Body of pancreas (tissue), 4 donors: ENCODE measurements at regions not wholly inside any gene's neighbourhood (a gene's known extent, or its start where the extent isn't known, plus 50 kb on each side); places are given as distances from the start of the nearest gene placed in this dataset.

Experiments used
- ATAC-seq: fragments of 150-250 bp; one replicate; pipeline ENCODE4 v1.9.1; 2016
- DNase-seq, 4 donors: peaks; one replicate each; pipeline ENCODE4 v3.0.0-alpha.2; 2019
- H3K27ac ChIP-seq, 4 donors: fragments of 200-600 bp; sonication (generic); 1 replicate in 3 of 4; 2 replicates in 1 of 4; pipeline versions ENCODE4 v1.5.1 to v1.6.1; 2016 to 2019; ENCODE audit warnings: mild to moderate bottlenecking in 1 of 4, mixed read lengths in 1 of 4, moderate library complexity in 1 of 4
- H3K27me3 ChIP-seq, 2 donors: fragments of 200-600 bp; sonication (generic); one replicate each; pipeline ENCODE4 v1.6.0; 2016; ENCODE audit warnings: mild to moderate bottlenecking in 1 of 2
- H3K36me3 ChIP-seq, 2 donors: fragments of 200-600 bp; sonication (generic); replicated peaks in 1 of 2; 2 replicates each; pipeline ENCODE4 v1.5.1; 2016; ENCODE audit warnings: low read depth in 2 of 2; ENCODE audit not compliant: insufficient read depth in 1 of 2
- H3K4me1 ChIP-seq: fragments of 200-600 bp; sonication (generic); one replicate; pipeline ENCODE4 v1.6.0; 2016
- H3K4me3 ChIP-seq, 2 donors: fragments of 200-600 bp; sonication (generic); 1 replicate in 1 of 2; 2 replicates in 1 of 2; pipeline ENCODE4 v1.5.1; 2016 to 2019
- H3K9me3 ChIP-seq, 3 donors: fragments of 200-600 bp; sonication (generic); 1 replicate in 2 of 3; 2 replicates in 1 of 3; pipeline ENCODE4 v1.5.1; 2016
- CTCF ChIP-seq, 7 experiments: fragments of 450-650 bp in 4 of 7; fragments of 200-600 bp in 3 of 7; sonication (generic) in 3 of 7; IDR thresholded peaks; one replicate each; pipeline ENCODE4 v1.5.1; 2016 to 2019; ENCODE audit warnings: antibody characterized with exemption in 7 of 7
- POLR2A ChIP-seq, 3 donors: fragments of 450-650 bp; IDR thresholded peaks; one replicate each; pipeline ENCODE4 v1.6.1; 2016; ENCODE audit warnings: antibody characterized with exemption in 3 of 3, mild to moderate bottlenecking in 2 of 3
- WGBS, 2 donors: methylation state at CpG; one replicate each; pipeline ENCODE4 v1.1.5; 2017; 5-methylcytosine and 5-hydroxymethylcytosine counted together
- intact Hi-C: fragments of 100-400 bp; cut with DNase I; formaldehyde crosslinking; loops from one replicate; pipeline ENCODE4 v1.15.1; 2023

- TF ChIP-seq POLR2A (IDR thresholded peaks at IDR 0.05) (no peak), CTCF (IDR thresholded peaks at IDR 0.05) (peak; percentile 11 to 75 (median 62))
- peak; percentile 53 for ATAC-seq
- intact Hi-C loops = no loop called here
- Histone ChIP-seq H3K36me3 (no peaks in the 10 kb centered on the region), H3K27me3 (no peaks in the 10 kb centered on the region), H3K9me3 (no peaks in the 10 kb centered on the region), H3K4me1 (no peaks in the 10 kb centered on the region), H3K27ac (no peak overlapping the region), H3K4me3 (no peak overlapping the region)
- 5 to 7% methylated on average over 9 of the region's 9 CpGs for WGBS, 2 donors
- DNase-seq = peak; percentile 18 to 37 (median 24)
These were observed 903.1 kb downstream of the SLITRK6 start for GRCh38 chr13:84896128-84896527.

GRCh38 chr13:84894749-84895148 is 904.5 kb downstream of the SLITRK6 start:
- no peak for ATAC-seq
- intact Hi-C loops = no loop called here

GRCh38 chr13:84885868-84886267 is 913.4 kb downstream of the SLITRK6 start:
- Histone ChIP-seq H3K4me3 (no peak overlapping the region), H3K9me3 (no peaks in the 10 kb centered on the region), H3K36me3 (no peaks in the 10 kb centered on the region), H3K27ac (no peak overlapping the region), H3K4me1 (no peaks in the 10 kb centered on the region), H3K27me3 (no peaks in the 10 kb centered on the region)
- TF ChIP-seq CTCF (IDR thresholded peaks at IDR 0.05) (no peak), POLR2A (IDR thresholded peaks at IDR 0.05) (no peak)
- WGBS, 2 donors = 64 to 67% methylated on average over 6 of the region's 6 CpGs
- DNase-seq = no peak
- intact Hi-C loops = no loop called here
- no peak for ATAC-seq

More at GRCh38 chr13:84894749-84895148, 904.5 kb downstream of the SLITRK6 start:
- no peaks in the 10 kb centered on the region for H3K4me1 ChIP-seq
- H3K27ac ChIP-seq = no peak overlapping the region
- TF ChIP-seq POLR2A (IDR thresholded peaks at IDR 0.05) = no peak
- no peak for TF ChIP-seq CTCF (IDR thresholded peaks at IDR 0.05)
- no peaks in the 10 kb centered on the region for H3K27me3 ChIP-seq
- no peaks in the 10 kb centered on the region for H3K9me3 ChIP-seq
- no peak for DNase-seq
- no peak overlapping the region for H3K4me3 ChIP-seq
- H3K36me3 ChIP-seq = no peaks in the 10 kb centered on the region
- 85 to 86% methylated on average over 10 to 20 of the region's 23 CpGs for WGBS, 2 donors

GRCh38 chr13:84873951-84874350 is 925.3 kb downstream of the SLITRK6 start:
- Histone ChIP-seq H3K27ac (no peak overlapping the region), H3K4me3 (no peak overlapping the region), H3K36me3 (no peaks in the 10 kb centered on the region), H3K27me3 (no peaks in the 10 kb centered on the region), H3K4me1 (no peaks in the 10 kb centered on the region), H3K9me3 (no peaks in the 10 kb centered on the region)
- ATAC-seq (no peak), DNase-seq (no peak)
- intact Hi-C loops = no loop called here
- 47 to 55% methylated on average over 3 of the region's 3 CpGs for WGBS, 2 donors
- TF ChIP-seq POLR2A (IDR thresholded peaks at IDR 0.05) (no peak), CTCF (IDR thresholded peaks at IDR 0.05) (no peak)

- Histone ChIP-seq H3K4me1 (no peaks in the 10 kb centered on the region), H3K4me3 (no peak overlapping the region), H3K27me3 (no peaks in the 10 kb centered on the region), H3K36me3 (no peaks in the 10 kb centered on the region), H3K9me3 (no peaks in the 10 kb centered on the region), H3K27ac (no peak overlapping the region)
- intact Hi-C loops = no loop called here
- TF ChIP-seq CTCF (IDR thresholded peaks at IDR 0.05) = peak in 3 of 7 experiments; percentile 15 to 34 (median 19)
- no peak for TF ChIP-seq POLR2A (IDR thresholded peaks at IDR 0.05)
- peak in 1 of 4 donors; percentile 28 for DNase-seq
- no peak for ATAC-seq
- WGBS, 2 donors = 61 to 66% methylated on average over 6 of the region's 6 CpGs
These were observed 929.0 kb downstream of the SLITRK6 start for GRCh38 chr13:84870190-84870589.
